ENCODE measurements at regions not wholly inside any gene's neighbourhood (a gene's known extent, or its start where the extent isn't known, plus 50 kb on each side); places are given as distances from the start of the nearest gene placed in this dataset.

GRCh38 chr3:187870360-187871203 is 125.3 kb upstream of the BCL6 start:
- peak; percentile 17 for DNase-seq (ENCODE audit: low read depth)
- TF ChIP-seq, protein P1, sequence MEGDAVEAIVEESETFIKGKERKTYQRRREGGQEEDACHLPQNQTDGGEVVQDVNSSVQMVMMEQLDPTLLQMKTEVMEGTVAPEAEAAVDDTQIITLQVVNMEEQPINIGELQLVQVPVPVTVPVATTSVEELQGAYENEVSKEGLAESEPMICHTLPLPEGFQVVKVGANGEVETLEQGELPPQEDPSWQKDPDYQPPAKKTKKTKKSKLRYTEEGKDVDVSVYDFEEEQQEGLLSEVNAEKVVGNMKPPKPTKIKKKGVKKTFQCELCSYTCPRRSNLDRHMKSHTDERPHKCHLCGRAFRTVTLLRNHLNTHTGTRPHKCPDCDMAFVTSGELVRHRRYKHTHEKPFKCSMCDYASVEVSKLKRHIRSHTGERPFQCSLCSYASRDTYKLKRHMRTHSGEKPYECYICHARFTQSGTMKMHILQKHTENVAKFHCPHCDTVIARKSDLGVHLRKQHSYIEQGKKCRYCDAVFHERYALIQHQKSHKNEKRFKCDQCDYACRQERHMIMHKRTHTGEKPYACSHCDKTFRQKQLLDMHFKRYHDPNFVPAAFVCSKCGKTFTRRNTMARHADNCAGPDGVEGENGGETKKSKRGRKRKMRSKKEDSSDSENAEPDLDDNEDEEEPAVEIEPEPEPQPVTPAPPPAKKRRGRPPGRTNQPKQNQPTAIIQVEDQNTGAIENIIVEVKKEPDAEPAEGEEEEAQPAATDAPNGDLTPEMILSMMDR (IDR thresholded peaks at IDR 0.05; ENCODE audit: insufficient read depth, low read depth, low read length, missing control alignments), result no peak
- no peak overlapping the region for H3K4me3 ChIP-seq (ENCODE audit: low read depth, low read length)

DNA sequence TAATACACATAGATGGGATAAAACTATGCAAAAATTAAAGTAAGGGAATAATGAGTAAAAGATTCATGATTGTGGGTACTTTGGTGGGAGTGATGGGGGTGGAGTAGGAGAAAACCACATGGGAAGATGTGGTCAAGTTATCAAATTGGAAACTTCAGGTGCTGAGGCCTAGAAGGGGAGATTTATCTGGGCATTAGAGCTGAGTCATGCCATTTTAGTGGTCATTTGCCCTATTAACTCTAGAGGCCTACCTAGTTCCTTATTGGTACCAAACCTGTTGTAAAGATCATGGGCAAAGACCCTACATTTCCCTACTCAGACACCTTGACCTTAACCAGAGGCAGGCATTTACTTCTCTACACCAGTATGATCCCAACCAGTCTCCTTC is 125.9 kb upstream of the BCL6 start:
- TF ChIP-seq, protein P1 (IDR thresholded peaks at IDR 0.05; ENCODE audit: insufficient read depth, low read depth, low read length, missing control alignments), result no peak
- DNase-seq (ENCODE audit: low read depth), result no peak
- no peak overlapping the region for H3K4me3 ChIP-seq (ENCODE audit: low read depth, low read length)

GRCh38 chr3:187871848-187872247 is 126.6 kb upstream of the BCL6 start:
- no peak overlapping the region for H3K4me3 ChIP-seq (ENCODE audit: low read depth, low read length)
- DNase-seq (ENCODE audit: low read depth), result no peak
- TF ChIP-seq, protein P1 (IDR thresholded peaks at IDR 0.05; ENCODE audit: insufficient read depth, low read depth, low read length, missing control alignments), result no peak

GRCh38 chr3:187873843-187874242 is 128.6 kb upstream of the BCL6 start:
- TF ChIP-seq, protein P1 (IDR thresholded peaks at IDR 0.05; ENCODE audit: insufficient read depth, low read depth, low read length, missing control alignments), result no peak
- DNase-seq (ENCODE audit: low read depth), result no peak

DNA sequence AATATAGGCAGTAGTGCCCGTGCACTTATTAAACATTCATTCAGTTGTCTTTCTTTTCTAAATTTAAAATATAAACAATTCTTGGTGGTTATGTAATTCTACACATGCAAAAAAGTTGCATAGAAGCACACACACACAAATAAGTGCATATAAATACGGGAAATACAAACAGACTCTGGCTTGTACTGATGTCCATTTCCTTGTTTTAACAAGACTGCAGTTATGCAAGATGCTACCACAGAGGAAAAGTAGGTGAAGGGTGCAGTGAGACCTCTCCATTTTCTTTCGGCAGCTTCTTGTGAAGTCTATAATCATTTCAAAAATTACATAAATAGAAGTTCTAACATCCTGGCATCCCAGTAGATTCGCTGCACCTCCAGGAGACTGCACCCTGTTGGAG is 130.6 kb upstream of the BCL6 start:
- TF ChIP-seq, protein P1 (IDR thresholded peaks at IDR 0.05; ENCODE audit: insufficient read depth, low read depth, low read length, missing control alignments), result no peak
- no peak for DNase-seq (ENCODE audit: low read depth)
- no peak overlapping the region for H3K4me3 ChIP-seq (ENCODE audit: low read depth, low read length)

More at GRCh38 chr3:187873843-187874242, 128.6 kb upstream of the BCL6 start:
- H3K4me3 ChIP-seq (ENCODE audit: low read depth, low read length), result no peak overlapping the region

DNA sequence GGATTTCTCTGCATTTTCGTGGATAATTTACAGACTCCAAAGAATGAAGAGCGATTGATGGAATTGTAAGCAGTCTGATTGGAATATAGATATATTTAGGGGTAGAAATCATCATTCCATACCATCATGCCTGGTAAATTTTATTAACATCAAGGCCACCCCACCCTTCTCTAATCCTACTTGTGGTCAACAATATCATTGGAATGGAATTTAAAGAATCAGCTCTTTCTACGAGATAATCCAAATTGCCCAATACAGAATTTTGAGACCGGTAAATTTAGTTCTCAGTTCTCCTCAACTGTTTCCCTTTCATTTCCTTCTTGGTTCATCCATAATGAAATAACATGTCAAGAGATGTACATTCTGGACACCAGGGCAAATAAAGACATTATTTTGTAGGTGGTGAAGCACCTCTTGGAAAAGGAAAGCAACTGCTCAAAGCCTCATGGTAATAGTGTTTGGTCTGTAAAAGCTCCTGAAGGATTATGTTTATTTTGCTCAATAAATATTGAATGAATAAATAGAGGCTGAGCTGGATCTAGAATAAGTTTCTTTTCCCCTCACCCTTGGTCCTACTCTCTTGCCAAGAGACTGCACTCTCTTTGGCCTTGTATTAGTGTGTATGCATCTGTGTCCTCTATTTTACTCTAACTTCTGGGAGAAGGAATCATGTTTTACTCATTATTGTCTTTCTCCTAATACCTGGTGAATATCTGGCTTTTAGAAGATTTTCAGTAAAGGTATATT is 133.7 kb upstream of the BCL6 start:
- H3K4me3 ChIP-seq (ENCODE audit: low read depth, low read length), result no peak overlapping the region
- DNase-seq (ENCODE audit: low read depth), result no peak
- TF ChIP-seq, protein P1 (IDR thresholded peaks at IDR 0.05; ENCODE audit: insufficient read depth, low read depth, low read length, missing control alignments), result no peak
